ENCODE measurements at regions not wholly inside any gene's neighbourhood (a gene's known extent, or its start where the extent isn't known, plus 50 kb on each side); places are given as distances from the start of the nearest gene placed in this dataset.
"Not testable (repeated sequence)": the region's sequence is repeated elsewhere in the genome, so short reads cannot be mapped to it uniquely, and the experiment has no call there.

GRCh38 chr2:59233920-59234319 lies 992.8 kb upstream of the FANCL start:
- Histone ChIP-seq H3K4me1 (ENCODE audit: insufficient read depth) (peaks cover 7% of the 10 kb centered on the region), H3K27ac (no peak overlapping the region), H3K27me3 (no peaks in the 10 kb centered on the region), H3K4me3 (no peak overlapping the region), H3K9me3 (no peaks in the 10 kb centered on the region), H3K36me3 (no peaks in the 10 kb centered on the region)
- intact Hi-C loops (cut with DNase I) = no loop called here
- DNase-seq = no peak
- 93 to 95% (median 94%) methylated on average over 4 of the region's 4 CpGs for whole genome bisulfite sequencing, 3 donors
- TF ChIP-seq EP300 (IDR thresholded peaks at IDR 0.05) = no peak
- TF ChIP-seq POLR2A (IDR thresholded peaks at IDR 0.05) = no peak
- TF ChIP-seq CTCF (IDR thresholded peaks at IDR 0.05) = no peak

- DNase-seq = no peak
- H3K36me3 ChIP-seq = no peaks in the 10 kb centered on the region
- H3K4me3 ChIP-seq = no peak overlapping the region
- no peaks in the 10 kb centered on the region for H3K27me3 ChIP-seq
- intact Hi-C loops (cut with DNase I) = no loop called here
- peaks cover 7% of the 10 kb centered on the region for H3K4me1 ChIP-seq (ENCODE audit: insufficient read depth)
- TF ChIP-seq EP300 (IDR thresholded peaks at IDR 0.05) = no peak
- TF ChIP-seq POLR2A (IDR thresholded peaks at IDR 0.05) = no peak
- TF ChIP-seq CTCF (IDR thresholded peaks at IDR 0.05) = no peak
- H3K27ac ChIP-seq = no peak overlapping the region
- no peaks in the 10 kb centered on the region for H3K9me3 ChIP-seq
Observed at GRCh38 chr2:59233448-59233847, 992.3 kb upstream of the FANCL start.

GRCh38 chr2:59232394-59233165 lies 991.5 kb upstream of the FANCL start:
- no peaks in the 10 kb centered on the region for H3K27me3 ChIP-seq
- intact Hi-C loops (cut with DNase I) = no loop called here
- TF ChIP-seq POLR2A (IDR thresholded peaks at IDR 0.05) = no peak
- TF ChIP-seq EP300 (IDR thresholded peaks at IDR 0.05) = no peak
- no peak for TF ChIP-seq CTCF (IDR thresholded peaks at IDR 0.05)
- H3K9me3 ChIP-seq = no peaks in the 10 kb centered on the region
- DNase-seq = no peak
- H3K4me3 ChIP-seq = no peak overlapping the region
- no peak overlapping the region for H3K27ac ChIP-seq
- WGBS, 3 donors = 40 to 54% (median 40%) methylated on average over 10 of the region's 10 CpGs
- H3K36me3 ChIP-seq = no peaks in the 10 kb centered on the region
- peaks cover 7% of the 10 kb centered on the region for H3K4me1 ChIP-seq (ENCODE audit: insufficient read depth)

- H3K27ac ChIP-seq; intact Hi-C loops (cut with DNase I); H3K4me1 ChIP-seq (ENCODE audit: insufficient read depth); H3K27me3 ChIP-seq; DNase-seq; H3K36me3 ChIP-seq; H3K9me3 ChIP-seq; H3K4me3 ChIP-seq: not testable (repeated sequence)
- 59 to 74% (median 72%) methylated on average over 1 of the region's 1 CpG for WGBS, 3 donors
Observed at GRCh38 chr2:59226362-59226761, 985.2 kb upstream of the FANCL start.

GRCh38 chr2:59223742-59224141 lies 982.6 kb upstream of the FANCL start:
- H3K27me3 ChIP-seq = no peaks in the 10 kb centered on the region
- intact Hi-C loops (cut with DNase I) = no loop called here
- TF ChIP-seq CTCF (IDR thresholded peaks at IDR 0.05) (no peak), EP300 (IDR thresholded peaks at IDR 0.05) (no peak), POLR2A (IDR thresholded peaks at IDR 0.05) (no peak)
- H3K4me1 ChIP-seq (ENCODE audit: insufficient read depth) = no peaks in the 10 kb centered on the region
- no peak for DNase-seq
- no peaks in the 10 kb centered on the region for H3K9me3 ChIP-seq
- no peak overlapping the region for H3K4me3 ChIP-seq
- H3K36me3 ChIP-seq = no peaks in the 10 kb centered on the region
- H3K27ac ChIP-seq = no peak overlapping the region
